Skeletal muscle satellite cell (primary cell): ENCODE measurements at regions not wholly inside any gene's neighbourhood (a gene's known extent, or its start where the extent isn't known, plus 50 kb on each side); places are given as distances from the start of the nearest gene placed in this dataset.

Experiments
- H3K27me3 ChIP-seq: 2 replicates; pipeline ENCODE4 v1.7.0; 2013; ENCODE audit warnings: low read length; ENCODE audit not compliant: control insufficient read depth, insufficient read depth
- H3K36me3 ChIP-seq: 2 replicates; pipeline ENCODE4 v1.7.0; 2013; ENCODE audit warnings: mild to moderate bottlenecking, control low read depth, low read length; ENCODE audit not compliant: insufficient read depth
- H3K4me1 ChIP-seq: 2 replicates; pipeline ENCODE4 v1.7.0; 2013; ENCODE audit warnings: low read length; ENCODE audit not compliant: control insufficient read depth, insufficient read depth
- H3K4me2 ChIP-seq: 2 replicates; pipeline ENCODE4 v1.7.0; 2013; ENCODE audit warnings: mild to moderate bottlenecking, low read length
- H3K4me3 ChIP-seq: 2 replicates; pipeline ENCODE4 v1.7.0; 2013; ENCODE audit warnings: low read length
- H3K9ac ChIP-seq: 2 replicates; pipeline ENCODE4 v1.7.0; 2013; ENCODE audit warnings: mild to moderate bottlenecking, low read depth, low read length, moderate library complexity
- H3K9me3 ChIP-seq: replicated peaks from 2 replicates; pipeline ENCODE4 v1.7.0; 2013; ENCODE audit warnings: mild to moderate bottlenecking, control low read depth, low read length

- no peaks in the 10 kb centered on the region for H3K4me1 ChIP-seq
- H3K4me2 ChIP-seq, result no peak overlapping the region
- no peak overlapping the region for H3K4me3 ChIP-seq
- H3K9me3 ChIP-seq, result no peaks in the 10 kb centered on the region
- H3K9ac ChIP-seq, result no peak overlapping the region
- H3K27me3 ChIP-seq, result no peaks in the 10 kb centered on the region
- no peaks in the 10 kb centered on the region for H3K36me3 ChIP-seq
Observed at GRCh38 chr4:96189761-96190160, 349.9 kb downstream of the PDHA2 start.

- Histone ChIP-seq H3K36me3 (no peaks in the 10 kb centered on the region), H3K4me2 (no peak overlapping the region), H3K9ac (no peak overlapping the region), H3K27me3 (no peaks in the 10 kb centered on the region), H3K4me1 (no peaks in the 10 kb centered on the region), H3K4me3 (no peak overlapping the region), H3K9me3 (no peaks in the 10 kb centered on the region)
Observed at GRCh38 chr4:96193061-96193460, 353.2 kb downstream of the PDHA2 start.

- Histone ChIP-seq H3K4me3 (no peak overlapping the region), H3K36me3 (no peaks in the 10 kb centered on the region), H3K9me3 (no peaks in the 10 kb centered on the region), H3K4me1 (no peaks in the 10 kb centered on the region), H3K27me3 (no peaks in the 10 kb centered on the region), H3K9ac (no peak overlapping the region), H3K4me2 (no peak overlapping the region)
Observed at GRCh38 chr4:96194993-96195392, 355.1 kb downstream of the PDHA2 start.

GRCh38 chr4:96205143-96205936, 365.4 kb downstream of the PDHA2 start:
- Histone ChIP-seq H3K9me3 (no peaks in the 10 kb centered on the region), H3K9ac (no peak overlapping the region)

GRCh38 chr4:96227515-96227914, 387.6 kb downstream of the PDHA2 start:
- Histone ChIP-seq H3K4me2 (no peak overlapping the region), H3K9me3 (no peaks in the 10 kb centered on the region), H3K27me3 (no peaks in the 10 kb centered on the region), H3K9ac (no peak overlapping the region), H3K4me3 (no peak overlapping the region), H3K36me3 (no peaks in the 10 kb centered on the region), H3K4me1 (no peaks in the 10 kb centered on the region)

More at GRCh38 chr4:96205143-96205936, 365.4 kb downstream of the PDHA2 start:
- H3K4me1 ChIP-seq, result no peaks in the 10 kb centered on the region
- no peaks in the 10 kb centered on the region for H3K27me3 ChIP-seq
- H3K36me3 ChIP-seq, result no peaks in the 10 kb centered on the region
- no peak overlapping the region for H3K4me3 ChIP-seq
- no peak overlapping the region for H3K4me2 ChIP-seq

- Histone ChIP-seq H3K36me3 (no peaks in the 10 kb centered on the region), H3K27me3 (no peaks in the 10 kb centered on the region), H3K4me3 (no peak overlapping the region), H3K4me2 (no peak overlapping the region), H3K9me3 (no peaks in the 10 kb centered on the region), H3K4me1 (no peaks in the 10 kb centered on the region), H3K9ac (no peak overlapping the region)
Observed at GRCh38 chr4:96228463-96228862, 388.6 kb downstream of the PDHA2 start.

- no peak overlapping the region for H3K9ac ChIP-seq
- no peak overlapping the region for H3K4me2 ChIP-seq
- no peaks in the 10 kb centered on the region for H3K36me3 ChIP-seq
- no peaks in the 10 kb centered on the region for H3K4me1 ChIP-seq
- no peaks in the 10 kb centered on the region for H3K9me3 ChIP-seq
- H3K27me3 ChIP-seq, result no peaks in the 10 kb centered on the region
- no peak overlapping the region for H3K4me3 ChIP-seq
Observed at GRCh38 chr4:96240041-96240440, 400.1 kb downstream of the PDHA2 start.

- Histone ChIP-seq H3K27me3 (no peaks in the 10 kb centered on the region), H3K36me3 (no peaks in the 10 kb centered on the region), H3K9me3 (no peaks in the 10 kb centered on the region), H3K4me3 (no peak overlapping the region), H3K9ac (no peak overlapping the region), H3K4me1 (no peaks in the 10 kb centered on the region), H3K4me2 (no peak overlapping the region)
Observed at GRCh38 chr4:96241819-96242218, 401.9 kb downstream of the PDHA2 start.

GRCh38 chr4:96247096-96247495, 407.2 kb downstream of the PDHA2 start:
- H3K9ac ChIP-seq, result no peak overlapping the region
- H3K4me2 ChIP-seq, result no peak overlapping the region
- H3K27me3 ChIP-seq, result no peaks in the 10 kb centered on the region
- H3K9me3 ChIP-seq, result no peaks in the 10 kb centered on the region
- H3K36me3 ChIP-seq, result no peaks in the 10 kb centered on the region
- H3K4me3 ChIP-seq, result no peak overlapping the region
- no peaks in the 10 kb centered on the region for H3K4me1 ChIP-seq

- no peaks in the 10 kb centered on the region for H3K27me3 ChIP-seq
- H3K4me3 ChIP-seq, result no peak overlapping the region
- H3K4me1 ChIP-seq, result no peaks in the 10 kb centered on the region
- H3K9ac ChIP-seq, result no peak overlapping the region
- H3K4me2 ChIP-seq, result no peak overlapping the region
- no peaks in the 10 kb centered on the region for H3K9me3 ChIP-seq
- H3K36me3 ChIP-seq, result no peaks in the 10 kb centered on the region
Observed at GRCh38 chr4:96248225-96248624, 408.3 kb downstream of the PDHA2 start.

GRCh38 chr4:96260064-96260682, 420.3 kb downstream of the PDHA2 start:
- no peaks in the 10 kb centered on the region for H3K36me3 ChIP-seq
- H3K9ac ChIP-seq, result no peak overlapping the region
- H3K4me2 ChIP-seq, result no peak overlapping the region
- no peak overlapping the region for H3K4me3 ChIP-seq
- H3K9me3 ChIP-seq, result no peaks in the 10 kb centered on the region
- H3K4me1 ChIP-seq, result no peaks in the 10 kb centered on the region
- no peaks in the 10 kb centered on the region for H3K27me3 ChIP-seq

- Histone ChIP-seq H3K9ac (no peak overlapping the region), H3K4me1 (no peaks in the 10 kb centered on the region), H3K27me3 (no peaks in the 10 kb centered on the region), H3K4me3 (no peak overlapping the region), H3K4me2 (no peak overlapping the region), H3K9me3 (no peaks in the 10 kb centered on the region), H3K36me3 (no peaks in the 10 kb centered on the region)
Observed at GRCh38 chr4:96262057-96262456, 422.2 kb downstream of the PDHA2 start.
